Calu3 (cell line): ENCODE measurements at regions not wholly inside any gene's neighbourhood (a gene's known extent, or its start where the extent isn't known, plus 50 kb on each side); places are given as distances from the start of the nearest gene placed in this dataset.

Source experiments
- BruUV-seq: library from RNA; stranded (reverse); fragments of 400-500 nt; replicated peaks from 2 replicates; lab custom pipeline; 2021; lab: Mats Ljungman, UMichigan
- CTCF ChIA-PET: fragments of 300-600 bp; sonication (Branson Sonifier 250); formaldehyde crosslinking; loops from one replicate; lab custom pipeline; 2022; ENCODE audit warnings: antibody characterized with exemption; lab: Charles Lee
- DNase-seq: peaks from one replicate; pipeline ENCODE4 v3.0.0; 2022
- H3K27ac Mint-ChIP-seq: one replicate; pipeline ENCODE4 v1.8.0; 2022; ENCODE audit warnings: mixed read lengths; ENCODE audit not compliant: unreplicated experiment
- H3K27me3 Mint-ChIP-seq: one replicate; pipeline ENCODE4 v1.8.0; 2022; ENCODE audit warnings: mixed read lengths; ENCODE audit not compliant: unreplicated experiment
- H3K36me3 Mint-ChIP-seq: one replicate; pipeline ENCODE4 v1.8.0; 2022; ENCODE audit warnings: mild to moderate bottlenecking, moderate library complexity, mixed read lengths; ENCODE audit not compliant: insufficient read depth, unreplicated experiment
- H3K4me1 Mint-ChIP-seq: one replicate; pipeline ENCODE4 v1.8.0; 2022; ENCODE audit warnings: mild to moderate bottlenecking, low read depth, mixed read lengths; ENCODE audit not compliant: unreplicated experiment
- H3K4me3 Mint-ChIP-seq: one replicate; pipeline ENCODE4 v1.8.0; 2022; ENCODE audit warnings: mild to moderate bottlenecking, low read depth, moderate library complexity, mixed read lengths; ENCODE audit not compliant: unreplicated experiment
- H3K9me3 Mint-ChIP-seq: one replicate; pipeline ENCODE4 v1.8.0; 2022; ENCODE audit warnings: low read depth, mixed read lengths; ENCODE audit not compliant: unreplicated experiment
- intact Hi-C: fragments of 100-400 bp; cut with micrococcal nuclease; formaldehyde crosslinking; loops from one replicate; pipeline ENCODE4 v1.10.0; 2022; ENCODE audit not compliant: unreplicated experiment
- TF ChIP-seq, protein P1 (sequence below): fragments of 200-600 bp; IDR thresholded peaks from one replicate; pipeline ENCODE4 v1.8.0; 2022; ENCODE audit warnings: antibody characterized with exemption; ENCODE audit not compliant: unreplicated experiment

- TF ChIP-seq, protein P1, sequence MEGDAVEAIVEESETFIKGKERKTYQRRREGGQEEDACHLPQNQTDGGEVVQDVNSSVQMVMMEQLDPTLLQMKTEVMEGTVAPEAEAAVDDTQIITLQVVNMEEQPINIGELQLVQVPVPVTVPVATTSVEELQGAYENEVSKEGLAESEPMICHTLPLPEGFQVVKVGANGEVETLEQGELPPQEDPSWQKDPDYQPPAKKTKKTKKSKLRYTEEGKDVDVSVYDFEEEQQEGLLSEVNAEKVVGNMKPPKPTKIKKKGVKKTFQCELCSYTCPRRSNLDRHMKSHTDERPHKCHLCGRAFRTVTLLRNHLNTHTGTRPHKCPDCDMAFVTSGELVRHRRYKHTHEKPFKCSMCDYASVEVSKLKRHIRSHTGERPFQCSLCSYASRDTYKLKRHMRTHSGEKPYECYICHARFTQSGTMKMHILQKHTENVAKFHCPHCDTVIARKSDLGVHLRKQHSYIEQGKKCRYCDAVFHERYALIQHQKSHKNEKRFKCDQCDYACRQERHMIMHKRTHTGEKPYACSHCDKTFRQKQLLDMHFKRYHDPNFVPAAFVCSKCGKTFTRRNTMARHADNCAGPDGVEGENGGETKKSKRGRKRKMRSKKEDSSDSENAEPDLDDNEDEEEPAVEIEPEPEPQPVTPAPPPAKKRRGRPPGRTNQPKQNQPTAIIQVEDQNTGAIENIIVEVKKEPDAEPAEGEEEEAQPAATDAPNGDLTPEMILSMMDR = no peak
- no peak for DNase-seq
- no TSS peak for BruUV-seq
- Mint-ChIP-seq H3K9me3 (no peaks in the 10 kb centered on the region), H3K4me1 (peaks cover 9% of the 10 kb centered on the region), H3K27me3 (no peaks in the 10 kb centered on the region), H3K4me3 (no peak overlapping the region), H3K36me3 (peaks cover 9% of the 10 kb centered on the region), H3K27ac (no peak overlapping the region)
- intact Hi-C loops = no loop called here
- CTCF ChIA-PET = no interaction called here
These were observed 162.9 kb upstream of the GATA6 start for GRCh38 chr18:22006458-22006857.

GRCh38 chr18:22009242-22009641 is 160.1 kb upstream of the GATA6 start:
- H3K36me3 Mint-ChIP-seq = no peaks in the 10 kb centered on the region
- no peaks in the 10 kb centered on the region for H3K4me1 Mint-ChIP-seq
- H3K27me3 Mint-ChIP-seq = no peaks in the 10 kb centered on the region
- BruUV-seq = no TSS peak
- H3K9me3 Mint-ChIP-seq = peaks cover 3% of the 10 kb centered on the region
- CTCF ChIA-PET = no interaction called here
- no peak for DNase-seq
- no peak overlapping the region for H3K27ac Mint-ChIP-seq
- H3K4me3 Mint-ChIP-seq = no peak overlapping the region
- intact Hi-C loops = no loop called here
- TF ChIP-seq, protein P1 = no peak

DNA sequence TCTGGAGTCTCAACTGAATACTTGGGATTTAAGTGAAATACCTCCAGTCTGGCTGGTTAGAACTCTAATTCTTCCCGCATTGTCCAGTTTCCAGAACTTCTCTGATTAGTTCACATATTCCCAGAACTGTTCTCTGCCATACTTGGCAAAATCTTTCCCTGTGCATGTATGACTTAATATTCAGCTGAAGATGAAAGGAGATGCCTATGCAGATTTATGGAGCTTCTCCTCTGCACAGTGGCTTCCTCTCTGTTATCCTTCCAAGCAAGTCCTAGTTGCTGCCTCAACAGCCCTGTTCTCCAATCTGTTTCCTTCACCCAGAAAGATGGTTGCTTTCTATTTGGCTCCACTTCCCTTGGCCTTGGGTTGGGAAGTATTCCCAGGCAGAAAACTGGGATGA is 155.4 kb upstream of the GATA6 start:
- CTCF ChIA-PET = no interaction called here
- intact Hi-C loops = no loop called here
- peaks cover 10% of the 10 kb centered on the region for H3K4me1 Mint-ChIP-seq
- no peak overlapping the region for H3K4me3 Mint-ChIP-seq
- H3K9me3 Mint-ChIP-seq = peaks cover 3% of the 10 kb centered on the region
- no peak for DNase-seq
- H3K27me3 Mint-ChIP-seq = no peaks in the 10 kb centered on the region
- no peaks in the 10 kb centered on the region for H3K36me3 Mint-ChIP-seq
- TF ChIP-seq, protein P1 = no peak
- no peak overlapping the region for H3K27ac Mint-ChIP-seq
- BruUV-seq = no TSS peak

DNA sequence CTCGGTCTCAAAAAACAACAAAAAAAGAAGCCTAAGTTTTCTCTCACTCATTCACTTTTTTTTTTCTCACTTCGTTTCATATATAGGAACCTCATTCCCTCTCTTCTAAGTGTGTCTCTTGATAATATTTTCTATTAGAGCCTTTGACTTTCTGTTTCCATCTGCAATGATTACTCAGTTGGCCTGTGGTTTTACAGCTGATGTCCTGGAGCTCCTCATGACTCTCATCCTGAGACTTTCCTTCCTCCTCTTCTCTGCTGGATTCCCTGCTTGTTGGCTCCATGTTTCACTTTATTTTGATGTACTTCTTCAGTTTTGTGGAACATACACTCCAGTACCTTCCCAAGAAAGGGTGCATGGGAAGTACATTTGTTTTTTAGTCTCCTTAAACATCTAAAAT is 154.2 kb upstream of the GATA6 start:
- no peak for DNase-seq
- BruUV-seq = no TSS peak
- Mint-ChIP-seq H3K36me3 (no peaks in the 10 kb centered on the region), H3K4me1 (peaks cover 13% of the 10 kb centered on the region), H3K9me3 (peaks cover 3% of the 10 kb centered on the region), H3K4me3 (no peak overlapping the region), H3K27ac (no peak overlapping the region), H3K27me3 (no peaks in the 10 kb centered on the region)
- TF ChIP-seq, protein P1 = no peak
- intact Hi-C loops = no loop called here
- CTCF ChIA-PET = no interaction called here
